NT2/D1 (cell line): ENCODE measurements at regions not wholly inside any gene's neighbourhood (a gene's known extent, or its start where the extent isn't known, plus 50 kb on each side); places are given as distances from the start of the nearest gene placed in this dataset.
A peak's percentile ranks its signal among the peaks of the same experiment; 100 is the strongest.
"Not testable (repeated sequence)": the region's sequence is repeated elsewhere in the genome, so short reads cannot be mapped to it uniquely, and the experiment has no call there.

Source experiments
- DNase-seq: peaks from one replicate; pipeline ENCODE4 v3.0.0-alpha.2; 2011; ENCODE audit warnings: low read depth, low spot score
- H3K27me3 ChIP-seq: 2 replicates; pipeline ENCODE4 v1.6.0; 2011; ENCODE audit warnings: mild to moderate bottlenecking; ENCODE audit not compliant: insufficient read length, insufficient read depth
- H3K36me3 ChIP-seq: 2 replicates; pipeline ENCODE4 v1.6.1; 2011; ENCODE audit warnings: mild to moderate bottlenecking, low read length, mixed read lengths; ENCODE audit not compliant: insufficient read depth, insufficient read length
- H3K4me1 ChIP-seq: 2 replicates; pipeline ENCODE4 v1.5.1; 2011; ENCODE audit not compliant: insufficient read depth, insufficient read length
- H3K4me3 ChIP-seq: 2 replicates; pipeline ENCODE4 v1.5.1; 2011; ENCODE audit warnings: low read depth; ENCODE audit not compliant: insufficient read length
- H3K9ac ChIP-seq: 2 replicates; pipeline ENCODE4 v1.6.0; 2011; ENCODE audit warnings: low read depth; ENCODE audit not compliant: insufficient read length
- H3K9me3 ChIP-seq: 2 replicates; pipeline ENCODE4 v1.5.1; 2011; ENCODE audit warnings: mild to moderate bottlenecking, low read length; ENCODE audit not compliant: insufficient read depth
- SUZ12 ChIP-seq: IDR thresholded peaks from 2 replicates; pipeline ENCODE4 v1.6.1; 2011; ENCODE audit not compliant: insufficient read length, insufficient read depth; ENCODE audit errors: extremely low read depth
- YY1 ChIP-seq: IDR thresholded peaks from 2 replicates; pipeline ENCODE4 v1.6.1; 2011; ENCODE audit not compliant: insufficient read length, insufficient read depth
- ZNF274 ChIP-seq: IDR thresholded peaks from 2 replicates; pipeline ENCODE4 v1.6.1; 2011; ENCODE audit warnings: mild to moderate bottlenecking, low read depth, low read length

DNA sequence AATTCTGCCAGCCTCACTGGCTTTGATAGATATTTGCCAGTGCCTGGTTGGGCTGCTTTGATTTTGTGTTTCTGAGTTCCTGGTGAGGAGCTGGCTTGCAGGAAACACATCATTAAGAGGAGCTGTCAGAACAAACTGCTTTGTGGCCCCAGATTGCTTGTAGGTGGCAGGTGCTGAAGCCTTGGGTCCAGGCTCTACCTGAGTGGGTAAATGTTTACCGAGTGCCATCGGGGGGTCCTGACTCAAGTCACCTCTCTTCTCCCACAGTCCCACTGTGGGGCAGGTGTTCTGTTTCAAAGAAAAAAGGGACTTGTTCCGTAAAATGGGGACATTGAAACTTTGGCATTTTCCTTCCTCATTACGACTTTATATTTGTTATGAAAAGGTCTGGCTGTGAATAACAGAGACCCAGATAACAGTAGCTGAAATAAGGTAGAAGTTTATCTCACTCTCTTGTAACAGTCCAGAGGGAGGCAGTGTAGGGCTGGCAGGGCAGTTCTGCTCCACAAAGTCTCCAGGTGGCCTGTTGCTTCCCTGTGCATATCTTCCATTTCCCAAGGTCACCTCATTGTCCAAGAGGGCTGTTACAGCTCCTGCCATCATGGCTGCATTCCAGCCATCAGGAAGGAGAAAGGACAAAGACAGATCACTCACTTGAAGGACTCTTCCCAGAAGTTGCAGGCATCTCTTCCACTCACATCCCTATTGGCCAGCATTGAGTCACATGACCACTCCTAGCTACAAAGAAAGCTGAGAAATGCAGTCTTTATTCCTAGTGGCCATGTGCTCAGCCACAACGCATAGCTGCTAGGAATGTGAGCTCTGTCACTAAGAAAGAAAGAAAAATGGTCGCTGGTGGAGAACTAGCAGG lies 149.9 kb upstream of the KCNG1 start:
- Histone ChIP-seq H3K9ac (no peak overlapping the region), H3K4me1 (peaks cover 3% of the 10 kb centered on the region), H3K27me3 (peaks cover 52% of the 10 kb centered on the region), H3K36me3 (no peaks in the 10 kb centered on the region), H3K9me3 (0 out of 2 replicates have a peak, but pooled peaks cover 15% of the 10 kb centered on the region), H3K4me3 (no peak overlapping the region)
- no peak for DNase-seq
- TF ChIP-seq ZNF274 (no peak), SUZ12 (no peak), YY1 (no peak)

DNA sequence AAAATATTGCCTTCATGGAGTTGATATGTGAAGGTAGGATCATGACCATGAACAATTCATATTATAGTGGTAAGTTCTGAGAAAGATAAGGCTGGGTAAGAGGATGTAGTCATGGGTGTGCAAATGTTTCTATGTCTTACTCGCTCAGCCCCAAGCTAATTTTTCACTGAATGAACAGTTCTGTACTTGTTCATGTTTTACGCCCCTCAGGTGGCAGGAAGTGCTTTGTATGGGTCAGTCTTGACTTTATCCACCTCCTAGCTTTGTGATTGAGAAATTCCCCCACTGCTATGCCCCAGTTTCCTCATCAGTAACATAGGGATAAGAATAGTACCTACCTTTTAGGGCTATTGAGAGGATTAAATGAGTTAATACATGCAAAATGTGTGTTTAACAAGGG lies 148.2 kb upstream of the KCNG1 start:
- Histone ChIP-seq H3K36me3 (no peaks in the 10 kb centered on the region), H3K27me3 (peaks cover 65% of the 10 kb centered on the region), H3K4me3 (no peak overlapping the region), H3K9me3 (0 out of 2 replicates have a peak, but pooled peaks cover 15% of the 10 kb centered on the region), H3K9ac (no peak overlapping the region), H3K4me1 (peaks cover 3% of the 10 kb centered on the region)
- DNase-seq, result no peak
- TF ChIP-seq ZNF274 (no peak), SUZ12 (no peak), YY1 (no peak)

DNA sequence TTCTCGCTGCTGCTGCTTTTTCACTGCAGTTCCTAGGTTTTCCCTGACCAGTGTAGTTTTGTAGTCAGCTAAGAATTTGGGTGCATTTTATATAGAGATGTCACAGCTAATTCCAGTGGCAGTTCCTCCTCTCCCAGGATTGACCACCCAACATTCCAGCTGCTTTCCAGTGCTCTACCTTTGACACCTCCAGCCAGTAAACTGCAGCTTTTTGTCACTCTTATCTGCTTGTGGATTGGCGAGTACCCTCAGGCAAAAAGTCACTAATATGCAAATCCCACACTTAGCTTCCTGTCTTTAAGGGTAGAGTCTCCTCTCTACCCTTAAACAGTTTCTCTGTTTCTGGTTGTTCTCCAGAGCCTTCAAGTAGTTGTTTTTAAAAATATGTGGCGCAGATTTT lies 146.9 kb upstream of the KCNG1 start:
- Histone ChIP-seq H3K9ac (no peak overlapping the region), H3K36me3 (no peaks in the 10 kb centered on the region), H3K9me3 (0 out of 2 replicates have a peak, but pooled peaks cover 15% of the 10 kb centered on the region), H3K4me3 (no peak overlapping the region), H3K27me3 (peaks cover 71% of the 10 kb centered on the region), H3K4me1 (peaks cover 3% of the 10 kb centered on the region)
- no peak for TF ChIP-seq YY1
- no peak for TF ChIP-seq SUZ12
- TF ChIP-seq ZNF274, result no peak
- peak; percentile 57 for DNase-seq

DNA sequence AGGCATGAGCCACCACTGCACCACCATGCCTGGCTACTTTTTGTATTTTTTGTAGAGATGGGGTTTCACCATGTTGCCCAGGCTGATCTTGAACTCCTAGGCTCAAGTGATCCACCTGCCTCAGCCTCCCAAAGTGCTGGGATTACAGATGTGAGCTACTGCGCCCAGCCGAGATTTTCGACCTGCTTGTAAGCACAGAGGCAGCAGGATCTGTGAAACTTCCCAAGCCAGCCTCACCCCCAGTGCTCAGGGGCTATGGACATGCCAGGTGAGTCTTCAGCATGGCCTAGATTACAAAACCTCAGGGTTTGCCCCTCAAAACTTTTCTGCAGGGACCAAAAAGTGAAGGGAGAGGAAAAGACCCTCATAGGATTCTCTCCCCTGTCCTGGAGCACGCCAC lies 145.0 kb upstream of the KCNG1 start:
- DNase-seq, H3K4me3 ChIP-seq, H3K4me1 ChIP-seq, H3K9ac ChIP-seq, H3K36me3 ChIP-seq: not testable (repeated sequence)
- H3K9me3 ChIP-seq, result 0 out of 2 replicates have a peak, but pooled peaks cover 14% of the 10 kb centered on the region
- H3K27me3 ChIP-seq, result peaks cover 63% of the 10 kb centered on the region

DNA sequence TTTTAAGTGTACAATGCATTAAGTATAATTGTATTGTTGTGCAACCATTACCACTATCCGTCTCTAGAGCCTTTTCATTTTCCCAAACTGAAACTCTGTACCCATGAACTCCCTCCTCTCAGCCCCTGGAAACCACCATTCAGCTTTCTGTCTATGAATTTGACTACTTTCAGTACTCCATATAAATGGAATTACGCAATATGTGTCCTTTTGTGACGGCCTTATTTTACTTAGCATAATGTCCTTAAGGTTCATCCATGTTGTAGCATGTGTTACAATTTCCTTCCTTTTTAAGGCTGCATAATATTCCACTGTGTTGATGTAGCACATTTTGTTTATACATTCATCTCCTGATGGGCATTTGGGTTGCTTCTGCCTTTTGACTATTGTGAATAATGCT lies 143.6 kb upstream of the KCNG1 start:
- TF ChIP-seq ZNF274, result no peak
- no peak for DNase-seq
- H3K9me3 ChIP-seq, result 0 out of 2 replicates have a peak, but pooled peaks cover under 1% of the 10 kb centered on the region
- H3K36me3 ChIP-seq, result no peaks in the 10 kb centered on the region
- no peak overlapping the region for H3K4me3 ChIP-seq
- peaks cover 3% of the 10 kb centered on the region for H3K4me1 ChIP-seq
- peaks cover 49% of the 10 kb centered on the region for H3K27me3 ChIP-seq
- H3K9ac ChIP-seq, result no peak overlapping the region

DNA sequence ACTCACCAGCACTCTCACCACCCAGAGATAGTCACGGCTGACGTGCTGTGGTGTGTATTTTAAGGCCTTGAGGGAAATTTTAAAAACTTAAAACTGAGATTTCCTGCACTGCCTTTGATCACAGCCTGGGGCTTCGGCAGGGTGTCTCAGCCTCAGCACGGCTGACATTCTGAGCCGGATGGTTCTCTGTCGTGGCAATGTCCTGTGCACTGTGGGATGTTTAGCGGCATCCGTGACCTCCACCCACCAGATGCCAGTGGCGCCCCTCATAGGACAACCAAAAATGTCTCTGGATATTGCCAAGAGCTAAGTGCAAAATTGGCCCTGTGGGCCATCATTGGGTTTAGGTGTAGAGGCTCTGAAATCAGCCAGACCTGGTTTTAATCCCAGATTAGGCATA lies 142.2 kb upstream of the KCNG1 start:
- Histone ChIP-seq H3K4me1 (no peaks in the 10 kb centered on the region), H3K9me3 (no peaks in the 10 kb centered on the region), H3K27me3 (peaks cover 39% of the 10 kb centered on the region), H3K36me3 (no peaks in the 10 kb centered on the region), H3K9ac (no peak overlapping the region), H3K4me3 (no peak overlapping the region)
- no peak for DNase-seq
- TF ChIP-seq YY1, result no peak
- TF ChIP-seq ZNF274, result no peak

DNA sequence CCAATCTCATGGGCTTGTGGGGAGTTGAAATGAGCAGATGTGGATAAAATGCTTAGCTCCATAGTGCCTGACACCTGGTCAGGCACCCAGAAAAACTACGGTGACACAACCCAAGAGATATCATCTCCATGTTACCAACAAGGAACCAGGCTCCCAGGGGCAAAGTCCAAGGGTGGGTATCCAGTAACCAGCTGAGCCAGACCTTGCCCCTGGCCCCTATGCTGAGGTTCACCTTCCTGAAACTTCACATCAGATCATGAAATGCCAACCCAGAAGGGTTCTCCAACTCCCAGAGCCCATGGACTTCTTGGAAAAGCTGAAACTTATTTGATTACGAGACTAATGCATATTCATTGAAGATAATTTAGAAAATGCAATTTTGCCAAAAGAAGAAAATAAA lies 141.8 kb upstream of the KCNG1 start:
- no peak for TF ChIP-seq YY1
- no peak for TF ChIP-seq SUZ12
- no peak for TF ChIP-seq ZNF274
- no peaks in the 10 kb centered on the region for H3K9me3 ChIP-seq
- H3K36me3 ChIP-seq, result no peaks in the 10 kb centered on the region
- peaks cover 40% of the 10 kb centered on the region for H3K27me3 ChIP-seq
- H3K4me1 ChIP-seq, result no peaks in the 10 kb centered on the region
- H3K9ac ChIP-seq, result no peak overlapping the region
- no peak for DNase-seq
- H3K4me3 ChIP-seq, result no peak overlapping the region
